Activated gamma-delta T cell treated with anti-CD3 and anti-CD28 coated beads, Interleukin-2, amount 50 U/mL, for 16 hours (primary cell): ENCODE measurements at regions not wholly inside any gene's neighbourhood (a gene's known extent, or its start where the extent isn't known, plus 50 kb on each side); places are given as distances from the start of the nearest gene placed in this dataset.

Experiments
- DNase-seq: peaks from one replicate; pipeline ENCODE4 v3.0.0-alpha.2; 2020; ENCODE audit warnings: low read depth

DNA sequence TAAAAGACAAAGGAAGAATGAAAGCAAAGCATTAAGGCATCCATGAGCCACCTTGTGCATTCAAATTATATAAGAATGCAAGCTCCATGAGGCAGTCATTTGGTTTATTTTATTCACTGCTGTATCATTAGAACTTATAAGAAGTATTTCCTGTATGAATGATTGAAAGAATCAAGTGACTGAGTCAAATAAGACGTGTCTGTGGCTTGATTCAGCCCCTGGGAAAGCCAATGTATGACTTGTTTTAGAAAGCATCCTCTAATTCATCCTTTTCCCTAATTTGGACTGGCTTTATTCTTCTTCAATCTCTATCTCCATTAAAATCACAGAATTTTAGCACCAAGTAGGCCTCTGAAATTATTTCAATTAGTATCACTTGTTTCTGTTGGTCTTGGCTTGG, 461.1 kb downstream of the LPIN1 start:
- no peak for DNase-seq

DNA sequence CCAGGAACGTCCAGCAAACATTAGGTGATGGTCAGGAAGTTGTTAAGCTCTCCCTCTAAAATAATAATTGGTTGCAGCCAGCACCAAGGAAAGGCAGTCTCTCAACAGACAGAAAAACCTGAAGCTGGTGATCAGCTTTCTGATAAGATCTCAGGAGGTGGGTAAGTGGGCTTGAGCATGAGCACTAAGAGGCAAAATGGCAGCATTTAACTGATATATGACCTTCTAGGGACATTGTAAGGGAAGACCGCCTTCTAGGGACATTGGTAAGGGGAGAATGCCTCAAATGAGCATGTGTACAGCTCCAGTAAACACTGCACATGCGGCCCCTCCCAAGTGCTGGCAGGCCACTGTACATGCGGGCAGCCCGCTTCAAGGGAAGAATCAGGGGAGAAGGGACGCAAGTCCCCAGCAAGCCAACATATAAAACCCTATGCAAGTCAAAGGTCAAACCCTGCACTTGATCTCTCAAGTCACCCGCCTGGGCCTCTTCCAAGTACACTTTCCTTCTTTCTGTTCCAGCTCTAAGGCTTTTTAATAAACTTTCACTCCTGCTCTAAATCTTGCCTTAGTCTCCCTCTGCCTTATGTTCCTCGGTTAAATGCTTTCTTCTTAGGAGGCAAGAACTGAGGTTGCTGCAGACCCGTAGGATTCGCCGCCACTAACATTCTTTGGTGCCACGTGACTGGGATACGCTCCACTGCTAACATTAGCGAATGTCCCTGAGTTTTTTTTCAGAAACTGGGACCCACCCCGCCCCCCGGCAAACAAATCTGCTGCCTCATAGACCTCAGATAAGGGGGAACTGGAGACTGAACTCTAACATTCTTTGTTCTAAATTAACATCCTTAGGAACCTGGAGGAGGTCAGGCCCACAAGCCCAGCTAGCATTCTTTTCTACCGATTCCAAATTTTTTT, 463.8 kb downstream of the LPIN1 start:
- no peak for DNase-seq

- no peak for DNase-seq
Observed at GRCh38 chr2:12211326-12212175, 465.1 kb downstream of the LPIN1 start.

DNA sequence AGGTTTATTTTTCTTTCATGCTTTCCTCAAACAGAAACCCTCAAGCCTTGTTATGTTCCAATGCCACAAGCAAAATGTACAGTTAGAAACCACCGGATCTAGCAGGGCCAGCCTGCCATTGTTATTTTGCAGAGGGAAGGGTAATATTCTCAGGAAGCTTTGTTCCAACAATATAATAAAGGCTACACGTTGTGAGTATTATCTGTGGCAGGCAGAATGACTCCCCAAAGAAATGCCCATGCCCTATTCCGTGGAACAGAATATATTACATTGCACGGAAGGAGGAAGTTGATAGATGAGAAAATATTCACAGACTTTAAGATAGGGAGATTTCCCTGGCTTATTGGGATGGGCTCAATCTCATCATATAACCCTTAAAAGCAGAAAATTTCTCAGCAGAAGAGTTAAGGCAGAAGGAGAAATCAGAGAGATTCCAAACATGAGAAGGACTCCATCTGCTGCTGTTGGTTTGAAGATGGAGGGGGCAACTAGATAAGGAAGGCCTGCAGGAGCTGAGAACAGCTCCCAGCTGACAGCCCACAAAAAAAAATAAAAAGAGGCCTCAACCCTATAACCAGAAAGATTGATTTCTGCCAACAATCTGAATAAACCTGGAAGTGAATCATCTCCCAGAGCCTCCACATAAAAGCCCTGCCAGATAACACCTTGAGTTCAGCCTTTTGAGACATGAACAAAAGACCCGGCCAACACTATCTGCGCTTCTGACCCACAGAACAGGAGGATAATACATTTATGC, 466.6 kb downstream of the LPIN1 start:
- DNase-seq, result no peak

DNA sequence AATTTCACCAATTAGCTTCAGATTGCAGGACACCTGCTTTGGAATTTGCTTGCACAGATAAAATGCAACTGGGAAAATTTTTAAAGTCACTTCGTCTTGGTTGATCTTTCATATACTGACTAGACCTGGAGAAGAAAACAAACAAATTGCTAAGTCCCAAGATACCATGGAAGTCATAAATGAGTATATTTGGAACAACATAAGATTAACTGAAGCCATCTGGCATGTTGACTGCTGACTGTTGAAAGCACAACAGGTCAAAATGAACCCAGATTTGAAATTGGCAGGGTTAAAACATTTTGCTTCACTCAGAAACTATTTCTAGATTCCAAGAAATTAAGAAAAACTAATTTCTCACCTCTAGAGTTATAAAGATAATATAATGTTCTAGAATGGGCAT, 470.7 kb downstream of the LPIN1 start:
- no peak for DNase-seq

DNA sequence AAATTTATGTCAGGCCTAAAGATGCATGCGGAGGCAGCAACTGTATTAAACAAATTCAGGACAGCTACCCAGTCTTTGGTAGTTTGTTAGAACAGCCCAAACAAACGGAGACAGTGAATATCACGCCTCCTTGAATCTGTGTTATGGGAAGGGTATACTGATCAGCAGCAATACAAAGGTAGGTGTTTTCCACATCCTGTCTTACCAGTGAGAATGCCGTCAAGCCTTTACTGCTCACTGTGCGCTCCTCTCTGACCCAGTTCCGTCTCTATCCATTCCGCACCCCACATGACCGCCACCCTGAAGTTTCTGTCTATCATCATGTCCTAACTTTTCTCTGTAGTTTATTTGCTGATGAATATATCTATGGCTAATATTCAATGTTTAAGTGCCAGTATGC, 473.3 kb downstream of the LPIN1 start:
- DNase-seq, result no peak

- DNase-seq, result no peak
Observed at GRCh38 chr2:12221584-12221983, 475.2 kb downstream of the LPIN1 start.

DNA sequence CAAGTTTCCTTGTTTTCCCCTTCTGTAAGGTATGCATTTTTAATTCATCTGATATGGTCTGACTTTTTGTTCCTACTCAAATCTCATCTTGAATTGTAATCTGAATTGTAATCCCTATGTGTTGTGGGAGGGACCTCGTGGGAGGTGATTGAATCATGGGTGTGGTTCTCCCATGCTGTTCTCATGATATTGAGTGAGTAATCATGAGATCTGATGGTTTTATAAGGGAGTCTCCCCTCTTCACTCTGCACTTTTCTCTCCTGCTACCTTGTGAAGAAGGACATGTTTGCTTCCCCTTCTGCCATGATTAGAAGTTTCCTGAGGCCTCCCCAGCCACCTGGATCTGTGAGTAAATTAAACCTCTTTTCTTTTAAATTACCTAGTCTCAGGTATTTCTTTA, 476.1 kb downstream of the LPIN1 start:
- no peak for DNase-seq

- DNase-seq, result no peak
Observed at GRCh38 chr2:12223732-12224131, 477.3 kb downstream of the LPIN1 start.

- DNase-seq, result no peak
Observed at GRCh38 chr2:12226653-12227052, 480.2 kb downstream of the LPIN1 start.

- no peak for DNase-seq
Observed at GRCh38 chr2:12227941-12228608, 481.6 kb downstream of the LPIN1 start.

DNA sequence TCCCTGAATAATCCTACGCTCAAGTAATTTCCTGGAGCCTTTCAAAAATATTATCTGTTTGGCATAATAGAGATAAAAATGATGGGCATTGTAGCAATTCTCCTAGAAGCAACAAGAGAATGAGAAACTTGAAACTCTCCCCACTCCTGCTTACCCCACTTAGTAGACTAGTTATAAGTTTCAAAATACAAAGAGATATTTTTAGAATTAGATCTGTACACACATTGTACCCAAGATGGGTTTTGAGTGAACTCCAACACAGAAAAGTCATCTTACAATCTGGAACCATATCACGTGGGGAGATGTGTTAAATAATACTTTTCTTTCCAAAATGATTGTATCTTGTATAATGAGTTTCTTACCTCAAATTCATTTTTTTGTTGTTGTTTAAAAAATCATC, 484.9 kb downstream of the LPIN1 start:
- no peak for DNase-seq

GRCh38 chr2:12232876-12233275, 483.9 kb upstream of the TRIB2 start:
- DNase-seq, result no peak

GRCh38 chr2:12236136-12236844, 480.4 kb upstream of the TRIB2 start:
- DNase-seq, result no peak

DNA sequence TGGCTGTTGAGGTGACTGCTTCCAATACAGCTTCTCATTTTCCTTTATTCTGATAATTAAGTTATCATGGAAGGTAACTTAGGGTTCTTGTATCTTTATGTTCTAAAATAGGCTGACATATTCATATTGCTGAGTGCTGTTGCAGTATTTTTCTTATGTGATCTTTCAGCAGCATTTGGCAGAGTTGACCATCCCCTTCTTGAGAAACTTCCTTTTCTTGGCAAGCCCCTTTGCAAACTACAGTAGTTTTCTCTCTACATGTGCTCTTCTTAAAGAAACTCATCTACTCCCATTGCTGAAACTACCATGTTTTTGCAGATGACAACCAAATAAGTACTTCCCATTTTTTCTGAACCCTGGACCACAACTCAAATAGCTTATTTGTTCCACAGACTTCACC, 476.5 kb upstream of the TRIB2 start:
- DNase-seq, result no peak

DNA sequence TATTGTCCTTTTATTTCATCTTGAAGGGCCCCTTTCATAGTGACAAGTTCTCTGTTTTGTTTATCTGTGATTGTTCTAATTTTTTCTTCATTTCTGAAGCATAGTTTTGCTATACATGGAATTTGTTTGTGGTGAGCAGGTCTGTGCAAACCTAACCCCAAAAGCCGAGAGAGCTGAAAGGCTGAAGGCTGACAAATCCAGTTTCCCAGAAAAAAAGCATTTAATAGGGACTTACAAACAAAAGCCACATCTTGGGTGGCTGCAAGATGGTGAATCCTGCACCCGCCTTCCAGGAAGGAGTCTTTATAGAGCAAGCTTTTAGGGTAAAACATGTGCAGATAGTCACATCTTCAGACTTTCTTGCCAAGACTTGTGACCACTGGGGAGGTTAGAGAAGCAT, 473.4 kb upstream of the TRIB2 start:
- no peak for DNase-seq

DNA sequence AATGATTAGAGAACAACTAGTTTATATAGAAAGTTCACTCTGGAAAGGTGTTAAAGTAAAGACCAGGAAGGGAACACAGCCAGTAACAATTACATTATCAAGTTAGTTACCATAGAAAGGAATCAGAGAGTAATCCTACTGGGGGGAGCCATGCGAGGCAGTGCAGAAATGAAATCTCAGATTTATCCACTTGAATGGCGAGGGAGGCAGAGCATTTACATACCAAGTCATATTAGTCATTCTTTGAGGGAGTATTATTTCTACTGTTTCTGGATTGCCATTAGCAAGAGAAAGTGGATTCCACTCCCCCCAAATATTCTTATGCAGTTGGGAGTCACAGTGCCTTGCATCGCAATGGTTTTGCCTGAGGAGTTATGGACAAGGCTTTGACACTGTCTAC, 472.7 kb upstream of the TRIB2 start:
- DNase-seq, result no peak

- DNase-seq, result no peak
Observed at GRCh38 chr2:12251121-12251520, 465.6 kb upstream of the TRIB2 start.

DNA sequence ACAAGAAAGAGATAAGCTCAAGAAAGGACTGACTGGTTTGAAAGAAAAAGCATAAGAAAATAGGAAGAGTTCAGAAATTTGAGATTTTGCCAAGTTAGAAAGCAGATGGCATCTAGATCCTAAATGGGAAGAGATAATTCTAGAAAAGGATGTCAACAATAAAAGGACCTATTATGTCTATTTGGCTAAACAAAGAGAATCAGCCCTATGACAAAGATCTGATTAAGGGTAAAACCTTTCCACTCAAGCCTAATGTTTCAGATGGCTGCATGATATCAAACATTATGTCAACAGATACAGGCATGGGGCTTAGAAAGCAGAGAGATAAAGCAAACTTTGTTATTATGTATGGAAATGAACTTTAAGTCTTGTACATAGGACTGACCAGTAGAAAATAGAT, 465.0 kb upstream of the TRIB2 start:
- DNase-seq, result no peak

DNA sequence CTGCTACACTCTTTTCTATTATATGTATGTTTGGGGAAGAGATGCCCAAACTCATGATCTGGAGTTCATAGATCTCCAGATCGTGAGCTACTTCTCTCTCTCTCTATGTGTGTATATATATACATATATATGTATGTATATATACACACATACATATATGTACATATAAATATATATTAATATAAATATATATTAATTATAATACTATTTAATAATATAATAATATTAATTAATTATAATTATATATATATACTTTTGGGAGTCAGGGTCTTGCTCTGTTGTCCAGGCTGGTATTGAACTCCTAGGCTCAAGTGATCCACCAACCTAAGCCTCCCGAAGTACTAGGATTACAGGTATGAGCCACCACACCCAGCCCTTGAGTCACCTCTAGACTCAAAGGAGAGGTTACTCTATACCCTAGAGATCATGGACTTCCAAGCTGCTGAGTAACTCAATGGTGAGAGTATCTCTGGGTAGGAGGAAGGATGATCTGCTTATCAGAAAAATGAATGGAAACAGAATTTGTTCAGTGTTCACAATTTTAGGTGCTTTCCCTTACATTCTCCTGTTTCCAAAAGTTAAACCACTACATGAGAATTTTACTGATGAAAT, 463.5 kb upstream of the TRIB2 start:
- DNase-seq, result no peak
